SK-N-SH (cell line): ENCODE measurements at regions not wholly inside any gene's neighbourhood (a gene's known extent, or its start where the extent isn't known, plus 50 kb on each side); places are given as distances from the start of the nearest gene placed in this dataset.

Source experiments
- CTCF ChIA-PET: fragments of 300-600, 350-600 bp; formaldehyde crosslinking; extraction: SDS; loops from one replicate; lab custom pipeline; 2021; lab: Yijun Ruan, JAX
- POLR2A ChIA-PET: fragments of 350-600 bp; sonication (Branson Sonifier 250); formaldehyde crosslinking; extraction: SDS; loops from one replicate; lab custom pipeline; 2020; ENCODE audit warnings: antibody characterized with exemption, inconsistent platforms; lab: Yijun Ruan, JAX
- DNase-seq: peaks from one replicate; pipeline ENCODE4 v3.0.0; 2012
- H2AFZ ChIP-seq: fragments of 200-600 bp; sonication (generic); 2 replicates; pipeline ENCODE4 v1.8.1; 2016; ENCODE audit warnings: antibody characterized with exemption, mild to moderate bottlenecking, low read depth
- H3F3A ChIP-seq: fragments of 200-600 bp; sonication (generic); replicated peaks from 2 replicates; pipeline ENCODE3; 2016; ENCODE audit warnings: antibody characterized with exemption, mild to moderate bottlenecking; ENCODE audit not compliant: insufficient read depth
- H3K27ac ChIP-seq, 2 experiments: fragments of 200-500 bp in 1 of 2; fragments of 200-600 bp in 1 of 2; sonication (Bioruptor generic) in 1 of 2; sonication (generic), shearing (Covaris generic) in 1 of 2; 2 replicates each; pipeline versions ENCODE4 v1.5.1 to v1.6.1; 2014 to 2016; ENCODE audit warnings: low read depth in 2 of 2, inconsistent platforms in 1 of 2, low read length in 1 of 2, mild to moderate bottlenecking in 1 of 2, mixed read lengths in 1 of 2
- H3K27me3 ChIP-seq: fragments of 200-600 bp; sonication (generic), shearing (Covaris generic); 2 replicates; pipeline ENCODE4 v1.6.1; 2016; ENCODE audit warnings: mixed run types; ENCODE audit not compliant: insufficient read depth
- H3K36me3 ChIP-seq, 2 experiments: fragments of 200-500 bp in 1 of 2; fragments of 200-600 bp in 1 of 2; sonication (Bioruptor generic) in 1 of 2; sonication (generic) in 1 of 2; replicated peaks in 1 of 2; 2 replicates each; pipeline versions ENCODE3 to v1.5.1; 2014 to 2016; ENCODE audit warnings: low read length in 1 of 2, mild to moderate bottlenecking in 1 of 2; ENCODE audit not compliant: insufficient read depth in 2 of 2, control insufficient read depth in 1 of 2
- H3K4me1 ChIP-seq, 2 experiments: fragments of 200-500 bp in 1 of 2; fragments of 200-600 bp in 1 of 2; sonication (Bioruptor generic) in 1 of 2; sonication (generic), shearing (Covaris generic) in 1 of 2; 2 replicates each; pipeline versions ENCODE4 v1.5.1 to v1.6.1; 2014 to 2016; ENCODE audit warnings: low read depth in 1 of 2, low read length in 1 of 2, mixed run types in 1 of 2; ENCODE audit not compliant: insufficient read depth in 2 of 2, control insufficient read depth in 1 of 2
- H3K4me2 ChIP-seq: fragments of 200-600 bp; sonication (generic), shearing (Covaris generic); 2 replicates; pipeline ENCODE4 v1.6.1; 2017; ENCODE audit warnings: mixed run types
- H3K4me3 ChIP-seq, 2 experiments: fragments of 200-500 bp in 1 of 2; fragments of 200-600 bp in 1 of 2; sonication (Bioruptor generic) in 1 of 2; sonication (generic), shearing (Covaris generic) in 1 of 2; 2 replicates each; pipeline versions ENCODE4 v1.5.1 to v1.8.1; 2014 to 2016; ENCODE audit warnings: low read depth in 2 of 2, inconsistent platforms in 1 of 2, low read length in 1 of 2, mild to moderate bottlenecking in 1 of 2, mixed read lengths in 1 of 2, moderate library complexity in 1 of 2
- H3K79me2 ChIP-seq: fragments of 200-600 bp; sonication (generic); 2 replicates; pipeline ENCODE4 v1.8.1; 2017; ENCODE audit warnings: mild to moderate bottlenecking; ENCODE audit not compliant: insufficient read depth
- H3K9ac ChIP-seq: fragments of 200-600 bp; sonication (generic); 2 replicates; pipeline ENCODE4 v1.6.1; 2017; ENCODE audit warnings: mixed run types
- H3K9me2 ChIP-seq: fragments of 200-600 bp; sonication (generic); 2 replicates; pipeline ENCODE4 v1.6.1; 2017; ENCODE audit warnings: mixed run types
- H3K9me3 ChIP-seq: fragments of 200-600 bp; sonication (generic); 2 replicates; pipeline ENCODE4 v1.6.1; 2017; ENCODE audit warnings: mixed run types, mild to moderate bottlenecking, moderate library complexity
- H4K20me1 ChIP-seq: fragments of 200-600 bp; sonication (generic); 2 replicates; pipeline ENCODE4 v1.6.1; 2017; ENCODE audit warnings: mild to moderate bottlenecking, mixed run types; ENCODE audit not compliant: insufficient read depth
- CHD2 ChIP-seq: fragments of 150-350 bp; IDR thresholded peaks from 2 replicates; pipeline ENCODE4 v1.6.1; 2018; ENCODE audit warnings: low read length; ENCODE audit not compliant: partially characterized antibody
- GATA2 ChIP-seq: sonication (generic); formaldehyde crosslinking; IDR thresholded peaks from 2 replicates; pipeline ENCODE4 v1.5.0; 2020; ENCODE audit warnings: mild to moderate bottlenecking, missing genetic modification reagents
- JUND ChIP-seq: IDR thresholded peaks from 2 replicates; pipeline ENCODE4 v1.4.0; 2012
- MXI1 ChIP-seq: IDR thresholded peaks from 2 replicates; pipeline ENCODE4 v1.6.1; 2012; ENCODE audit warnings: mild to moderate bottlenecking, low read depth, low read length, improper control_type of control experiment
- NFIC ChIP-seq: IDR thresholded peaks from 2 replicates; pipeline ENCODE4 v1.4.0; 2012; ENCODE audit warnings: borderline replicate concordance
- POLR2AphosphoS5 ChIP-seq: IDR thresholded peaks from 2 replicates; pipeline ENCODE4 v1.6.1; 2012; ENCODE audit warnings: low read depth, low read length
- RAD21 ChIP-seq: IDR thresholded peaks from 2 replicates; pipeline ENCODE4 v1.6.1; 2012; ENCODE audit warnings: mild to moderate bottlenecking, low read length
- RCOR1 ChIP-seq: fragments of 150-350 bp; IDR thresholded peaks from 2 replicates; pipeline ENCODE4 v1.6.1; 2017; ENCODE audit warnings: antibody characterized with exemption, low read length
- RFX5 ChIP-seq: IDR thresholded peaks from 2 replicates; pipeline ENCODE4 v1.6.1; 2012; ENCODE audit warnings: mild to moderate bottlenecking, improper control_type of control experiment, low read length
- RXRA ChIP-seq: IDR thresholded peaks from 2 replicates; pipeline ENCODE4 v1.4.0; 2012; ENCODE audit warnings: low read depth, mild to moderate bottlenecking, borderline replicate concordance
- SMC3 ChIP-seq: IDR thresholded peaks from 2 replicates; pipeline ENCODE4 v1.6.1; 2012; ENCODE audit warnings: low read depth, low read length, improper control_type of control experiment
- TCF12 ChIP-seq: IDR thresholded peaks from 2 replicates; pipeline ENCODE4 v1.4.0; 2012
- TEAD4 ChIP-seq: IDR thresholded peaks from 2 replicates; pipeline ENCODE4 v1.4.0; 2012; ENCODE audit warnings: mild to moderate bottlenecking, borderline replicate concordance; ENCODE audit not compliant: insufficient read depth
- YY1 ChIP-seq: IDR thresholded peaks from 2 replicates; pipeline ENCODE4 v1.4.0; 2012; ENCODE audit warnings: low read depth, mild to moderate bottlenecking
- WGBS: methylation state at CpG from one replicate; pipeline ENCODE4 v1.1.6; 2017; ENCODE audit warnings: low lambda C conversion rate; 5-methylcytosine and 5-hydroxymethylcytosine counted together
- TF ChIP-seq, protein P1 (sequence below): IDR thresholded peaks from 2 replicates; pipeline ENCODE4 v1.6.1; 2012; ENCODE audit warnings: mild to moderate bottlenecking, low read depth, low read length, moderate library complexity
- TF ChIP-seq, protein P2 (sequence below): fragments of 200-600 bp; sonication (generic); IDR thresholded peaks from 2 replicates; pipeline ENCODE4 v1.6.1; 2017; ENCODE audit warnings: antibody characterized with exemption, mild to moderate bottlenecking, moderate library complexity
- TF ChIP-seq, protein P3 (sequence below): IDR thresholded peaks from 2 replicates; pipeline ENCODE4 v1.4.0; 2012; ENCODE audit warnings: low read depth, borderline replicate concordance

DNA sequence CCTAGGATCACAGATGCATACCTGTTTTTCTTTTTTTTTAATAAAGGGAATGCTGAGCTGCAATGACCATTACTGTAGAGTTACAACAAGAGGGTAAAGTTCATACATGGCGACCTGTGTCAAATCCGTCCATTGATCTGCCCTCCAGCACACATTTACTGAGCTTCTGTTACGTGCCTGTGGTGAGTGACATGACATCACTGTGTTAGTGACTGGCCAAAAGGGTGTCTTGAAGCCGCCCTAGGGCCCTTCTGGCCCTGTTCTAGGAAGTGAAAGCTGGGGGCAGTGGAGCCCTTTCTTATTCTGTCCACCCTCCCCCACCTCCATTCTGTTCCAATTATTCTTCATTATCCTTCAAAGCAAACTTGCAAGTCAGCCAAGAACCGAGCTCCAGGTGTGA, 66.3 kb downstream of the ZIC5 start:
- WGBS = 34% methylated on average over 5 of the region's 5 CpGs
- Histone ChIP-seq H2AFZ (no peak overlapping the region), H3K9me2 (no peaks in the 10 kb centered on the region), H4K20me1 (no peaks in the 10 kb centered on the region), H3K4me2 (no peak overlapping the region), H3K36me3 (no peaks in the 10 kb centered on the region), H3K4me3 (no peak overlapping the region), H3K79me2 (no peaks in the 10 kb centered on the region), H3K27ac (no peak overlapping the region), H3K9ac (no peak overlapping the region), H3K27me3 (peaks cover 42% of the 10 kb centered on the region; the same call in 1 of the 2 replicates), H3K9me3 (no peaks in the 10 kb centered on the region), H3K4me1 (no peaks in the 10 kb centered on the region), H3F3A (no peaks in the 10 kb centered on the region)
- TF ChIP-seq CHD2 = no peak
- ChIA-PET CTCF (interaction anchor here (0.9 to 1.5 kb wide), 3 partner anchors 10 to 249 kb away, joined by 3 to 5 read pairs (median 4); no protein-coding TSS in a partner anchor), POLR2A (interaction anchor here (0.6 kb wide), 1 partner anchor 9 kb away, joined by 3 read pairs; no protein-coding TSS in a partner anchor)
- DNase-seq = no peak

DNA sequence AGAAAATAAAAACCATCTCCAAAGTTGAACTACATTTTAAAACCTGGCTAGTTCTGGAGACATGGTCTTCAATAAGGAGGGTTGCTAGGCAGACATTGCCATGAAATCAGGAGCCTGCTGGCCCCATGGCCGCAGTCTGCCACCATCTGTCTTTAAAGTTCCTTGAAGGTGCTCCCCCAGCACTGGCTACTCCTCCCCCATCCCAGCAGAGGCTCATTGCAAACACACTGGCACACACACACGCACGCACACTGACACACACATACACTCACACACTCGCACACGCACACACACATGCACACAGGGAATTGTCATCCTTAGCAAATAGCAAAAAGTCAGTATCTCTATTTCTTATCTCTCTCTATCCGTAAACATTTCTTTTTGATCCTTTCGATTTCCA, 68.4 kb downstream of the ZIC5 start:
- H3K27ac ChIP-seq = no peak overlapping the region
- DNase-seq = no peak
- H3K9ac ChIP-seq = no peak overlapping the region
- ChIA-PET CTCF (no interaction called here), POLR2A (no interaction called here)
- H3K27me3 ChIP-seq = peaks cover 55% of the 10 kb centered on the region; the same call in 1 of the 2 replicates
- H3K36me3 ChIP-seq = no peaks in the 10 kb centered on the region
- no peak overlapping the region for H2AFZ ChIP-seq
- TF ChIP-seq POLR2AphosphoS5 (no peak), JUND (no peak), MXI1 (no peak), SMC3 (no peak), CHD2 (no peak), TEAD4 (no peak), RXRA (no peak), TCF12 (no peak)
- H3K4me1 ChIP-seq = no peaks in the 10 kb centered on the region; a peak in 1 of 4 replicates
- no peaks in the 10 kb centered on the region for H3K9me3 ChIP-seq
- no peaks in the 10 kb centered on the region for H4K20me1 ChIP-seq
- no peak overlapping the region for H3K4me2 ChIP-seq
- H3K79me2 ChIP-seq = no peaks in the 10 kb centered on the region
- H3K4me3 ChIP-seq = no peak overlapping the region
- 47% methylated on average over 7 of the region's 7 CpGs for WGBS
- no peaks in the 10 kb centered on the region for H3F3A ChIP-seq
- no peaks in the 10 kb centered on the region for H3K9me2 ChIP-seq

DNA sequence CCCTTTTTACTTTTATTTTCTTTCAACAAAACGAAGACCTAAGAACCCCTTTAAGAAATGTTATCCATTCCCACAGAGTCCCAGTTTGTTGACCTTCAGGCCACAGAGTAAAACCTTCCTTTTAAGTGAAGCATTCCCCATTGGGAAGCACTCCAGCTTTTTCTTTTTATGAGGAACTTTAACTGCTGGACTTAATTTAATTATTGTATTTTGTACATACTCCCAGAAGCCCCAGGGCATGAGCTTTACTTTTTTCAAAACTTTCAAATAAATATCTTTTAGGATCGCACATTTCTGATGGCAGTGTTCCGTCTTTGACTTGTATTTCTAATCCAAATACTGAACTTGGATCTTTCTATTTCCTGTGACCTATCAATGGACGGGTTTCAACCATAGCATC, 68.9 kb downstream of the ZIC5 start:
- Histone ChIP-seq H3F3A (no peaks in the 10 kb centered on the region), H3K4me2 (no peak overlapping the region), H3K4me3 (no peak overlapping the region), H3K36me3 (no peaks in the 10 kb centered on the region), H3K27ac (no peak overlapping the region), H3K79me2 (no peaks in the 10 kb centered on the region), H3K9me3 (no peaks in the 10 kb centered on the region), H3K9me2 (no peaks in the 10 kb centered on the region), H3K4me1 (no peaks in the 10 kb centered on the region; a peak in 1 of 4 replicates), H3K27me3 (peaks cover 56% of the 10 kb centered on the region; the same call in 1 of the 2 replicates), H4K20me1 (no peaks in the 10 kb centered on the region), H3K9ac (no peak overlapping the region), H2AFZ (no peak overlapping the region)
- ChIA-PET CTCF (no interaction called here), POLR2A (no interaction called here)
- no peak for DNase-seq
- TF ChIP-seq GATA2 (no peak), YY1 (no peak), RCOR1 (no peak), SMC3 (no peak), RAD21 (no peak), RFX5 (no peak), NFIC (no peak)
- TF ChIP-seq, protein P1, sequence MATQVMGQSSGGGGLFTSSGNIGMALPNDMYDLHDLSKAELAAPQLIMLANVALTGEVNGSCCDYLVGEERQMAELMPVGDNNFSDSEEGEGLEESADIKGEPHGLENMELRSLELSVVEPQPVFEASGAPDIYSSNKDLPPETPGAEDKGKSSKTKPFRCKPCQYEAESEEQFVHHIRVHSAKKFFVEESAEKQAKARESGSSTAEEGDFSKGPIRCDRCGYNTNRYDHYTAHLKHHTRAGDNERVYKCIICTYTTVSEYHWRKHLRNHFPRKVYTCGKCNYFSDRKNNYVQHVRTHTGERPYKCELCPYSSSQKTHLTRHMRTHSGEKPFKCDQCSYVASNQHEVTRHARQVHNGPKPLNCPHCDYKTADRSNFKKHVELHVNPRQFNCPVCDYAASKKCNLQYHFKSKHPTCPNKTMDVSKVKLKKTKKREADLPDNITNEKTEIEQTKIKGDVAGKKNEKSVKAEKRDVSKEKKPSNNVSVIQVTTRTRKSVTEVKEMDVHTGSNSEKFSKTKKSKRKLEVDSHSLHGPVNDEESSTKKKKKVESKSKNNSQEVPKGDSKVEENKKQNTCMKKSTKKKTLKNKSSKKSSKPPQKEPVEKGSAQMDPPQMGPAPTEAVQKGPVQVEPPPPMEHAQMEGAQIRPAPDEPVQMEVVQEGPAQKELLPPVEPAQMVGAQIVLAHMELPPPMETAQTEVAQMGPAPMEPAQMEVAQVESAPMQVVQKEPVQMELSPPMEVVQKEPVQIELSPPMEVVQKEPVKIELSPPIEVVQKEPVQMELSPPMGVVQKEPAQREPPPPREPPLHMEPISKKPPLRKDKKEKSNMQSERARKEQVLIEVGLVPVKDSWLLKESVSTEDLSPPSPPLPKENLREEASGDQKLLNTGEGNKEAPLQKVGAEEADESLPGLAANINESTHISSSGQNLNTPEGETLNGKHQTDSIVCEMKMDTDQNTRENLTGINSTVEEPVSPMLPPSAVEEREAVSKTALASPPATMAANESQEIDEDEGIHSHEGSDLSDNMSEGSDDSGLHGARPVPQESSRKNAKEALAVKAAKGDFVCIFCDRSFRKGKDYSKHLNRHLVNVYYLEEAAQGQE = no peak
- TF ChIP-seq, protein P2, sequence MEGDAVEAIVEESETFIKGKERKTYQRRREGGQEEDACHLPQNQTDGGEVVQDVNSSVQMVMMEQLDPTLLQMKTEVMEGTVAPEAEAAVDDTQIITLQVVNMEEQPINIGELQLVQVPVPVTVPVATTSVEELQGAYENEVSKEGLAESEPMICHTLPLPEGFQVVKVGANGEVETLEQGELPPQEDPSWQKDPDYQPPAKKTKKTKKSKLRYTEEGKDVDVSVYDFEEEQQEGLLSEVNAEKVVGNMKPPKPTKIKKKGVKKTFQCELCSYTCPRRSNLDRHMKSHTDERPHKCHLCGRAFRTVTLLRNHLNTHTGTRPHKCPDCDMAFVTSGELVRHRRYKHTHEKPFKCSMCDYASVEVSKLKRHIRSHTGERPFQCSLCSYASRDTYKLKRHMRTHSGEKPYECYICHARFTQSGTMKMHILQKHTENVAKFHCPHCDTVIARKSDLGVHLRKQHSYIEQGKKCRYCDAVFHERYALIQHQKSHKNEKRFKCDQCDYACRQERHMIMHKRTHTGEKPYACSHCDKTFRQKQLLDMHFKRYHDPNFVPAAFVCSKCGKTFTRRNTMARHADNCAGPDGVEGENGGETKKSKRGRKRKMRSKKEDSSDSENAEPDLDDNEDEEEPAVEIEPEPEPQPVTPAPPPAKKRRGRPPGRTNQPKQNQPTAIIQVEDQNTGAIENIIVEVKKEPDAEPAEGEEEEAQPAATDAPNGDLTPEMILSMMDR = no peak
- TF ChIP-seq, protein P3, sequence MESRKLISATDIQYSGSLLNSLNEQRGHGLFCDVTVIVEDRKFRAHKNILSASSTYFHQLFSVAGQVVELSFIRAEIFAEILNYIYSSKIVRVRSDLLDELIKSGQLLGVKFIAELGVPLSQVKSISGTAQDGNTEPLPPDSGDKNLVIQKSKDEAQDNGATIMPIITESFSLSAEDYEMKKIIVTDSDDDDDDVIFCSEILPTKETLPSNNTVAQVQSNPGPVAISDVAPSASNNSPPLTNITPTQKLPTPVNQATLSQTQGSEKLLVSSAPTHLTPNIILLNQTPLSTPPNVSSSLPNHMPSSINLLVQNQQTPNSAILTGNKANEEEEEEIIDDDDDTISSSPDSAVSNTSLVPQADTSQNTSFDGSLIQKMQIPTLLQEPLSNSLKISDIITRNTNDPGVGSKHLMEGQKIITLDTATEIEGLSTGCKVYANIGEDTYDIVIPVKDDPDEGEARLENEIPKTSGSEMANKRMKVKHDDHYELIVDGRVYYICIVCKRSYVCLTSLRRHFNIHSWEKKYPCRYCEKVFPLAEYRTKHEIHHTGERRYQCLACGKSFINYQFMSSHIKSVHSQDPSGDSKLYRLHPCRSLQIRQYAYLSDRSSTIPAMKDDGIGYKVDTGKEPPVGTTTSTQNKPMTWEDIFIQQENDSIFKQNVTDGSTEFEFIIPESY = no peak
- WGBS = 44% methylated on average over 4 of the region's 4 CpGs
